Keratinocyte (primary cell): ENCODE measurements at regions not wholly inside any gene's neighbourhood (a gene's known extent, or its start where the extent isn't known, plus 50 kb on each side); places are given as distances from the start of the nearest gene placed in this dataset.

Source experiments
- DNase-seq: peaks from one replicate; pipeline ENCODE4 v3.0.0-alpha.2; 2011; ENCODE audit warnings: low read depth, missing footprints, low spot score
- FAIRE-seq: peaks from 2 replicates; lab custom pipeline; 2011; peaks lifted over from hg19 to GRCh38; lab: Jason Lieb, UNC
- H2AFZ ChIP-seq: 2 replicates; pipeline ENCODE4 v1.6.0; 2012; ENCODE audit warnings: low read length, control low read depth, inconsistent platforms; ENCODE audit not compliant: control insufficient read depth
- H3K27ac ChIP-seq: 2 replicates; pipeline ENCODE4 v1.5.1; 2011; ENCODE audit warnings: low read length; ENCODE audit not compliant: control insufficient read depth, insufficient read depth
- H3K27me3 ChIP-seq: 3 replicates; pipeline ENCODE4 v1.6.0; 2011; ENCODE audit warnings: low read length; ENCODE audit not compliant: control insufficient read depth, insufficient read depth; ENCODE audit errors: extremely low read depth
- H3K36me3 ChIP-seq, 2 experiments: 2 replicates in 1 of 2; 3 replicates in 1 of 2; pipeline ENCODE4 v1.5.1; 2011; ENCODE audit warnings: low read length in 2 of 2, mild to moderate bottlenecking in 1 of 2; ENCODE audit not compliant: control insufficient read depth in 2 of 2, insufficient read depth in 2 of 2; ENCODE audit errors: extremely low read depth in 1 of 2
- H3K4me1 ChIP-seq: 3 replicates; pipeline ENCODE4 v1.5.1; 2011; ENCODE audit warnings: low read length; ENCODE audit not compliant: control insufficient read depth, insufficient read depth; ENCODE audit errors: extremely low read depth
- H3K4me2 ChIP-seq: 3 replicates; pipeline ENCODE4 v1.6.0; 2011; ENCODE audit warnings: low read depth, low read length; ENCODE audit not compliant: control insufficient read depth, insufficient read depth; ENCODE audit errors: extremely low read depth
- H3K4me3 ChIP-seq, 3 experiments: fragments of 200-600 bp in 1 of 3; sonication (generic) in 1 of 3; 2 replicates in 2 of 3; 3 replicates in 1 of 3; pipeline ENCODE4 v1.5.1; 2011 to 2016; ENCODE audit warnings: low read length in 3 of 3, mild to moderate bottlenecking in 3 of 3, control low read depth in 2 of 3, inconsistent platforms in 1 of 3, low read depth in 1 of 3, mixed read lengths in 1 of 3, mixed run types in 1 of 3, moderate library complexity in 1 of 3; ENCODE audit not compliant: control insufficient read depth in 2 of 3, insufficient read depth in 2 of 3; ENCODE audit errors: extremely low read depth in 1 of 3
- H3K79me2 ChIP-seq: 2 replicates; pipeline ENCODE4 v1.6.0; 2012; ENCODE audit warnings: low read length; ENCODE audit not compliant: control insufficient read depth, insufficient read depth
- H3K9ac ChIP-seq: 3 replicates; pipeline ENCODE4 v1.6.0; 2011; ENCODE audit warnings: low read length; ENCODE audit not compliant: control insufficient read depth, insufficient read depth; ENCODE audit errors: extremely low read depth
- H3K9me1 ChIP-seq: 3 replicates; pipeline ENCODE4 v1.6.0; 2011; ENCODE audit warnings: low read length; ENCODE audit not compliant: control insufficient read depth, insufficient read depth; ENCODE audit errors: extremely low read depth
- H3K9me3 ChIP-seq: 2 replicates; pipeline ENCODE4 v1.5.1; 2012; ENCODE audit warnings: low read depth, low read length; ENCODE audit not compliant: control insufficient read depth
- H4K20me1 ChIP-seq: 3 replicates; pipeline ENCODE4 v1.6.0; 2011; ENCODE audit warnings: low read length; ENCODE audit not compliant: control insufficient read depth, insufficient read depth; ENCODE audit errors: extremely low read depth
- EZH2 ChIP-seq: IDR thresholded peaks from one replicate; pipeline ENCODE4 v1.6.1; 2012; ENCODE audit warnings: inconsistent platforms, mild to moderate bottlenecking, low read length, moderate library complexity
- dilution Hi-C: fragments of 300-500 bp; cut with MboI; formaldehyde crosslinking; loops from one replicate; pipeline ENCODE4 v1.7.0; 2020; ENCODE audit warnings: low sequenced_read_pairs; ENCODE audit not compliant: extremely low pct_ligation_motif_present
- TF ChIP-seq, protein P1 (sequence below), 3 experiments: IDR thresholded peaks in 1 of 3; conservative IDR thresholded peaks in 1 of 3; optimal IDR thresholded peaks in 1 of 3; 2 replicates in 2 of 3; 3 replicates in 1 of 3; pipeline versions ENCODE3 to v1.5.1; 2011; ENCODE audit warnings: low read length in 3 of 3, mild to moderate bottlenecking in 3 of 3, moderate library complexity in 2 of 3, control low read depth in 1 of 3, inconsistent platforms in 1 of 3; ENCODE audit not compliant: insufficient read depth in 2 of 3; ENCODE audit errors: extremely low read depth in 1 of 3

DNA sequence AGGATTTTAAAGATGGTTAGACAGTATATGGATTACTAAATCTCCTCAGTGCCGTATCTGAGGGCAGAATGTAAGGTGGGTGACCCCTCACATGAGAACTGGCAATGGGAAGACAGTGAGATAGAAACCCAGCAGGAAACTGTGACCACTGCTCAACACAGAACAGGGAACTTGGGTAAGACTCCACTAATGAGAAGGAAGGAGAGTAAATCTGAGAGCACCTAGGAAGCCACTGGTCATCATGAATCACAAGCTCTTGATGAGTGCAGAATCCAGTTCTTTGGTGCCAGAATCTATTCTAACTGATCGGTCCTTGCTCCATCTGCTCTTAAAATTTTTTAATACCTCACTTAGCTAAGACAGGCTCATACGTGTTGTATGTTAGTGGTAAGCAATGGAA lies 261.8 kb downstream of the KLF12 start:
- Histone ChIP-seq H3K9me1 (no peaks in the 10 kb centered on the region), H3K4me3 (no peak overlapping the region), H3K36me3 (no peaks in the 10 kb centered on the region), H3K9me3 (no peaks in the 10 kb centered on the region), H2AFZ (no peak overlapping the region), H3K27me3 (no peaks in the 10 kb centered on the region), H3K4me1 (no peaks in the 10 kb centered on the region), H3K4me2 (no peak overlapping the region), H3K27ac (no peak overlapping the region), H3K79me2 (no peaks in the 10 kb centered on the region), H4K20me1 (no peaks in the 10 kb centered on the region), H3K9ac (no peak overlapping the region)
- no peak for DNase-seq
- peak; percentile 17 for FAIRE-seq
- TF ChIP-seq, protein P1, sequence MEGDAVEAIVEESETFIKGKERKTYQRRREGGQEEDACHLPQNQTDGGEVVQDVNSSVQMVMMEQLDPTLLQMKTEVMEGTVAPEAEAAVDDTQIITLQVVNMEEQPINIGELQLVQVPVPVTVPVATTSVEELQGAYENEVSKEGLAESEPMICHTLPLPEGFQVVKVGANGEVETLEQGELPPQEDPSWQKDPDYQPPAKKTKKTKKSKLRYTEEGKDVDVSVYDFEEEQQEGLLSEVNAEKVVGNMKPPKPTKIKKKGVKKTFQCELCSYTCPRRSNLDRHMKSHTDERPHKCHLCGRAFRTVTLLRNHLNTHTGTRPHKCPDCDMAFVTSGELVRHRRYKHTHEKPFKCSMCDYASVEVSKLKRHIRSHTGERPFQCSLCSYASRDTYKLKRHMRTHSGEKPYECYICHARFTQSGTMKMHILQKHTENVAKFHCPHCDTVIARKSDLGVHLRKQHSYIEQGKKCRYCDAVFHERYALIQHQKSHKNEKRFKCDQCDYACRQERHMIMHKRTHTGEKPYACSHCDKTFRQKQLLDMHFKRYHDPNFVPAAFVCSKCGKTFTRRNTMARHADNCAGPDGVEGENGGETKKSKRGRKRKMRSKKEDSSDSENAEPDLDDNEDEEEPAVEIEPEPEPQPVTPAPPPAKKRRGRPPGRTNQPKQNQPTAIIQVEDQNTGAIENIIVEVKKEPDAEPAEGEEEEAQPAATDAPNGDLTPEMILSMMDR (optimal IDR thresholded peaks at IDR 0.05 in 1 of 3, IDR thresholded peaks at IDR 0.05 in 1 of 3, conservative IDR thresholded peaks at IDR 0.05 in 1 of 3; ENCODE audit: extremely low read depth in 1 of 3, insufficient read depth in 2 of 3, low read length in 3 of 3), result no peak
- no peak for TF ChIP-seq EZH2
- dilution Hi-C loops, result no loop called here

GRCh38 chr13:73870970-73871935 lies 263.0 kb downstream of the KLF12 start:
- Histone ChIP-seq H3K9me1 (no peaks in the 10 kb centered on the region), H3K27me3 (no peaks in the 10 kb centered on the region), H2AFZ (no peak overlapping the region), H3K36me3 (no peaks in the 10 kb centered on the region), H3K4me3 (no peak overlapping the region), H3K9ac (no peak overlapping the region), H3K4me1 (no peaks in the 10 kb centered on the region), H3K4me2 (no peak overlapping the region), H4K20me1 (no peaks in the 10 kb centered on the region), H3K27ac (no peak overlapping the region), H3K9me3 (no peaks in the 10 kb centered on the region), H3K79me2 (no peaks in the 10 kb centered on the region)
- FAIRE-seq, result no peak
- DNase-seq, result no peak
- no peak for TF ChIP-seq EZH2
- TF ChIP-seq, protein P1 (optimal IDR thresholded peaks at IDR 0.05 in 1 of 3, IDR thresholded peaks at IDR 0.05 in 1 of 3, conservative IDR thresholded peaks at IDR 0.05 in 1 of 3; ENCODE audit: extremely low read depth in 1 of 3, insufficient read depth in 2 of 3, low read length in 3 of 3), result no peak
- dilution Hi-C loops, result no loop called here
